Endodermal cell (in vitro differentiated cells): ENCODE measurements at regions not wholly inside any gene's neighbourhood (a gene's known extent, or its start where the extent isn't known, plus 50 kb on each side); places are given as distances from the start of the nearest gene placed in this dataset.

ENCODE experiments used
- DNase-seq: peaks from one replicate; pipeline ENCODE4 v3.0.0-alpha.2; 2017
- H3K27ac ChIP-seq: 2 replicates; pipeline ENCODE4 v1.5.1; 2013; ENCODE audit warnings: mild to moderate bottlenecking, low read depth, low read length, moderate library complexity
- H3K27me3 ChIP-seq: 2 replicates; pipeline ENCODE4 v1.6.1; 2013; ENCODE audit warnings: mild to moderate bottlenecking, low read length, moderate library complexity; ENCODE audit not compliant: insufficient read depth, control insufficient read depth, poor library complexity, severe bottlenecking
- H3K36me3 ChIP-seq: 2 replicates; pipeline ENCODE4 v1.7.0; 2013; ENCODE audit warnings: mild to moderate bottlenecking, low read length, moderate library complexity; ENCODE audit not compliant: control insufficient read depth, insufficient read depth
- H3K4me1 ChIP-seq: one replicate; pipeline ENCODE4 v1.7.0; 2013; ENCODE audit warnings: low read length; ENCODE audit not compliant: control insufficient read depth, insufficient read depth
- H3K4me3 ChIP-seq: 2 replicates; pipeline ENCODE4 v1.5.1; 2013; ENCODE audit warnings: mild to moderate bottlenecking, low read length, moderate library complexity
- H3K9ac ChIP-seq: 2 replicates; pipeline ENCODE4 v1.6.1; 2013; ENCODE audit warnings: mild to moderate bottlenecking, low read length, moderate library complexity; ENCODE audit not compliant: poor library complexity, severe bottlenecking; ENCODE audit errors: extremely low read depth
- H3K9me3 ChIP-seq: 2 replicates; pipeline ENCODE4 v1.6.1; 2013; ENCODE audit warnings: mild to moderate bottlenecking, low read length, moderate library complexity; ENCODE audit not compliant: control insufficient read depth
- H3K27ac Mint-ChIP-seq: 2 replicates; pipeline ENCODE4 v1.8.0; 2020; ENCODE audit warnings: mixed read lengths
- H3K27me3 Mint-ChIP-seq: 2 replicates; pipeline ENCODE4 v1.8.0; 2021; ENCODE audit warnings: mild to moderate bottlenecking, mixed read lengths; ENCODE audit not compliant: insufficient read depth
- H3K36me3 Mint-ChIP-seq: 2 replicates; pipeline ENCODE4 v1.8.0; 2020; ENCODE audit warnings: low read depth, mixed read lengths
- H3K4me1 Mint-ChIP-seq: 2 replicates; pipeline ENCODE4 v1.8.0; 2020; ENCODE audit warnings: mixed read lengths
- H3K4me3 Mint-ChIP-seq: 2 replicates; pipeline ENCODE4 v1.8.0; 2020; ENCODE audit warnings: mild to moderate bottlenecking, moderate library complexity, mixed read lengths
- H3K9me3 Mint-ChIP-seq: 2 replicates; pipeline ENCODE4 v1.8.0; 2020; ENCODE audit warnings: mild to moderate bottlenecking, mixed read lengths
- WGBS, 2 experiments: methylation state at CpG; one replicate each; pipeline versions ENCODE4 v1.1.5 to v1.1.7; 2013; ENCODE audit warnings: missing lambda C conversion rate in 2 of 2, mixed read lengths in 1 of 2; ENCODE audit not compliant: insufficient coverage in 1 of 2, insufficient read length in 1 of 2; 5-methylcytosine and 5-hydroxymethylcytosine counted together
- TF ChIP-seq, protein P1 (sequence below): fragments of 200-600 bp; sonication (generic); conservative IDR thresholded peaks from 2 replicates; pipeline ENCODE4 v1.5.0; 2021; ENCODE audit warnings: antibody characterized with exemption, mild to moderate bottlenecking

DNA sequence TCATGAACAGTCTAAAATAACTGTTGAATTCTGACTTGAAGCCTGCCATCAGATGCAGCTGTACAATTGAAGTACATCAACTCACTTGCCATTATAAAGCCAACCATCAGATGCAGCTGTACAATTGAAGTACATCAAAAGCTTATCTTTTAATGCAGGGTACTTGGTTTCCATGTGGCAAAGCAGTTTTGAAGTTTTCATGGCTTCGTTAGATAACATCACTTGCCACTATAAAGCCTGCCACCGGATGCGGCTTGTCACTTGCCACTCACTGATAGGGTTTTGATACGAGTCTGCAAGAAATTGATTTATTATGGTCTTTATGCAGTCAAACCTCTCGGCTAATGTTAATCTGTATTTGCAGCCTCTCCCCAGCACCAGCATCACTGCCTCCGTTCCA lies 1605.8 kb downstream of the SUCLG1 start:
- no peaks in the 10 kb centered on the region for H3K27me3 ChIP-seq
- Mint-ChIP-seq H3K27me3 (no peaks in the 10 kb centered on the region), H3K36me3 (no peaks in the 10 kb centered on the region), H3K27ac (no peak overlapping the region), H3K4me1 (no peaks in the 10 kb centered on the region), H3K4me3 (no peak overlapping the region), H3K9me3 (no peaks in the 10 kb centered on the region)
- H3K36me3 ChIP-seq = no peaks in the 10 kb centered on the region
- TF ChIP-seq, protein P1, sequence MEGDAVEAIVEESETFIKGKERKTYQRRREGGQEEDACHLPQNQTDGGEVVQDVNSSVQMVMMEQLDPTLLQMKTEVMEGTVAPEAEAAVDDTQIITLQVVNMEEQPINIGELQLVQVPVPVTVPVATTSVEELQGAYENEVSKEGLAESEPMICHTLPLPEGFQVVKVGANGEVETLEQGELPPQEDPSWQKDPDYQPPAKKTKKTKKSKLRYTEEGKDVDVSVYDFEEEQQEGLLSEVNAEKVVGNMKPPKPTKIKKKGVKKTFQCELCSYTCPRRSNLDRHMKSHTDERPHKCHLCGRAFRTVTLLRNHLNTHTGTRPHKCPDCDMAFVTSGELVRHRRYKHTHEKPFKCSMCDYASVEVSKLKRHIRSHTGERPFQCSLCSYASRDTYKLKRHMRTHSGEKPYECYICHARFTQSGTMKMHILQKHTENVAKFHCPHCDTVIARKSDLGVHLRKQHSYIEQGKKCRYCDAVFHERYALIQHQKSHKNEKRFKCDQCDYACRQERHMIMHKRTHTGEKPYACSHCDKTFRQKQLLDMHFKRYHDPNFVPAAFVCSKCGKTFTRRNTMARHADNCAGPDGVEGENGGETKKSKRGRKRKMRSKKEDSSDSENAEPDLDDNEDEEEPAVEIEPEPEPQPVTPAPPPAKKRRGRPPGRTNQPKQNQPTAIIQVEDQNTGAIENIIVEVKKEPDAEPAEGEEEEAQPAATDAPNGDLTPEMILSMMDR = no peak
- H3K4me3 ChIP-seq = no peak overlapping the region
- no peaks in the 10 kb centered on the region for H3K4me1 ChIP-seq
- H3K27ac ChIP-seq = no peak overlapping the region
- WGBS, 2 experiments = 81 to 96% methylated on average over 5 to 6 of the region's 6 CpGs
- H3K9me3 ChIP-seq = no peaks in the 10 kb centered on the region
- no peak for DNase-seq
- H3K9ac ChIP-seq = no peak overlapping the region

- no peaks in the 10 kb centered on the region for H3K9me3 Mint-ChIP-seq
- H3K4me1 Mint-ChIP-seq = no peaks in the 10 kb centered on the region
- no peak overlapping the region for H3K4me3 ChIP-seq
- no peak overlapping the region for H3K27ac ChIP-seq
- no peak overlapping the region for H3K4me3 Mint-ChIP-seq
- H3K9ac ChIP-seq = no peak overlapping the region
- H3K4me1 ChIP-seq = no peaks in the 10 kb centered on the region
- no peaks in the 10 kb centered on the region for H3K27me3 ChIP-seq
- 92 to 94% methylated on average over 2 to 3 of the region's 3 CpGs for WGBS, 2 experiments
- H3K27ac Mint-ChIP-seq = no peak overlapping the region
- TF ChIP-seq, protein P1 = no peak
- no peaks in the 10 kb centered on the region for H3K27me3 Mint-ChIP-seq
- no peaks in the 10 kb centered on the region for H3K9me3 ChIP-seq
- no peaks in the 10 kb centered on the region for H3K36me3 ChIP-seq
- no peak for DNase-seq
- no peaks in the 10 kb centered on the region for H3K36me3 Mint-ChIP-seq
Measured at GRCh38 chr2:82852787-82853186, 1606.3 kb downstream of the SUCLG1 start.

GRCh38 chr2:82848285-82848684 lies 1610.8 kb downstream of the SUCLG1 start:
- TF ChIP-seq, protein P1 = no peak
- Mint-ChIP-seq H3K4me3 (no peak overlapping the region), H3K27me3 (no peaks in the 10 kb centered on the region), H3K36me3 (no peaks in the 10 kb centered on the region), H3K9me3 (no peaks in the 10 kb centered on the region), H3K4me1 (no peaks in the 10 kb centered on the region), H3K27ac (no peak overlapping the region)
- Histone ChIP-seq H3K27me3 (no peaks in the 10 kb centered on the region), H3K27ac (no peak overlapping the region), H3K4me3 (no peak overlapping the region), H3K9ac (no peak overlapping the region), H3K36me3 (no peaks in the 10 kb centered on the region), H3K4me1 (no peaks in the 10 kb centered on the region), H3K9me3 (no peaks in the 10 kb centered on the region)
- DNase-seq = no peak
- 95% methylated on average over 10 of the region's 10 CpGs; no CpG with 5 or more reads in 1 of the 2 experiments for WGBS, 2 experiments
